ENCODE measurements at regions not wholly inside any gene's neighbourhood (a gene's known extent, or its start where the extent isn't known, plus 50 kb on each side); places are given as distances from the start of the nearest gene placed in this dataset.

DNA sequence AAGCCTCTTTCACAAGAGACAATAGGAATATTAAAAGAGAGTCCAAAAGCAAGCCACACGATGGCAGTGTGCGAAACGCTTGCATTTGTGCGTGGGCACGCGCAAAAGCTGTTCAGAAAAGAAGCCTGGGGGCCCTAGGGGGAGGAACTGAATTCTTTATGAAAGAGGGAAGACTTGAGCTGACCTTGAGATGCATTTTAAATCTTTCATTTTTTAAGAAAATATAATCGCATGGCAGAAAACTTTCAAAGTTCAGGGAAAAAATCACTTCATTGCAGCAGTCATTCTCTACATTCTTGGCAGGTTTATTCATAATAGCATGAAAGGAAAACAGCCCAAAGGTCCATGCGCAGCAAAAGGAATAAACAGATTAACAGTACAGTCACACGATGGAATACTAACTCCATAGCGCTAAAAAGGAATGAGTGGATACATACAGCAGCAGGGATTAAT, 206.5 kb upstream of the PRKCQ start:
- no peak for TF ChIP-seq POLR2A (IDR thresholded peaks at IDR 0.05)
- TF ChIP-seq CTCF (IDR thresholded peaks at IDR 0.05 in 8 of 11, conservative IDR thresholded peaks at IDR 0.05 in 3 of 11): peak in 1 of 11 experiments; percentile 8
